HG02970 (cell line): ENCODE measurements at regions not wholly inside any gene's neighbourhood (a gene's known extent, or its start where the extent isn't known, plus 50 kb on each side); places are given as distances from the start of the nearest gene placed in this dataset.

Experiments
- ATAC-seq: cut with Tn5 transposase; IDR thresholded peaks from one replicate; pipeline ENCODE4 v1.9.1; 2021; ENCODE audit warnings: mild to moderate bottlenecking, moderate library complexity, moderate number of reproducible peaks; ENCODE audit not compliant: unreplicated experiment, low FRiP score

DNA sequence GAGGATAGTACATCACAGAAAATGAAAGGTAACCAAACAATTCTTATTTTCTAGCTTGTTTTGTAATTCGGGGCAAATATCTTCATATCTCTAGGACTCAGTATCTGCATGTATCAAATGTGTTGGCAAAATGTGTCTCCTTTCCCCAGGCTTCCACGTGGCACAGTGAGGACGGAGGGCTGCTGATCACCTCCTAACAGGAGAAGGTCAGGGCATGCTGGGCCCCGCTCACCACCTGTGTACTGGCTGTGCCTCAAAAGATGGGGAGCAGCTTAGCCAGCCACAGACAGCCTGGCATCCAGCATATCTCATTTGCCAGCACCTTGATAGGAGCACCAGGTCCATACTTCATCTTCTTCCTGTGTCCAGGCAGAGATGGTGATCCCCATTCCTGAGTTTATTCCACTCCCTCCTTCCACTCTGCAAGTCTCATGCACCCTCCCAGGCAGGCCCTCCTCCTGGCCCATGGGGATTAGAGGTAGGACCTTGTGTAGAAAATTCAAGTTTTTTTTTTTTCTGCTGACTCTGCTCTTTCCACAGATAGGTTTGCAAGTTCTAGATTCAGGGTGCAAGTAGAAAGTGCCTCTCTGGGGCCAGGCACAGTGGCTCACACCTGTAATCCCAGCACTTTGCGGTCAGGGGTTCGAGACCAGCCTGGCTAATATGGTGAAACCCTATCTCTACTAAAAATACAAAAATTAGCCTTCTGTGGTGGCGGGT, 1639.0 kb upstream of the SLC10A2 start:
- no peak for ATAC-seq

- no peak for ATAC-seq
Measured at GRCh38 chr13:104701591-104701990, 1635.4 kb upstream of the SLC10A2 start.

DNA sequence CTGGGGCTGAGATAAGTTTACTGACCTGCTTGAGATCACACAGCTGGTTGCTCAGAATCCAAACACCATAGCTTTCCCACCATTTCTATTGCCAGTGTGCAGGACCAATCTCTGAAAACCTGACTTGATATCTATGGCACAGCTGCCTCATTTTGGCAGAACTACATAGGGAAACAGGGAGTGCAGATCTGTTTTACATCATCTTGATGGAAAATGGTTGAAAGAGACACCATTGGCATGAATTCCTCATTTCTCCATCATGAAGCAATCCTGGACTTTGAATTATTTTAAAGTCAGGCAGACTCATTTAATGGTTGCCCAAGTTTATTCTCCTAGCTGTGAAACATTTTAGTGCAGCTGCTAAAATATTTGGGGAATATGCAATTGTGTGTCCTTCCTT, 1628.2 kb upstream of the SLC10A2 start:
- no peak for ATAC-seq

DNA sequence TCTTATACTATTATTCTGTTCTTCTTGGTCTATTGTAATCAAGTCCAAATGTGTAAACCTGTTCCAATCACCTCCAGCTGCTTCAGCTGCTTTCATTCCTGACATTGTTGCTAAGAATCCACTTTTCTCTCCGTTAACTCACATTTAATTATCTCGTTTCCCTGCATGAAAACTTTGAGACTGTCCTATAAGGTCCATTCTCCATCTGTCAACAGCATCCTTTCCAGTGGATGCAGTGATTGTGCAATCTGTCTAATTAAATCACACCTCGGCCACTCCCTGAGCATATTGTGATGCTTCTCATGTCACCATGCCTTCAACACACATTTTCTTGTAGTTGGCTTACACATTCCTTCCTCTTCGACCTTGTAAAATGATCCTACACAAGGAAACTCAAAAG, 1626.9 kb upstream of the SLC10A2 start:
- ATAC-seq, result no peak

- ATAC-seq, result no peak
Measured at GRCh38 chr13:104691767-104692467, 1625.7 kb upstream of the SLC10A2 start.

DNA sequence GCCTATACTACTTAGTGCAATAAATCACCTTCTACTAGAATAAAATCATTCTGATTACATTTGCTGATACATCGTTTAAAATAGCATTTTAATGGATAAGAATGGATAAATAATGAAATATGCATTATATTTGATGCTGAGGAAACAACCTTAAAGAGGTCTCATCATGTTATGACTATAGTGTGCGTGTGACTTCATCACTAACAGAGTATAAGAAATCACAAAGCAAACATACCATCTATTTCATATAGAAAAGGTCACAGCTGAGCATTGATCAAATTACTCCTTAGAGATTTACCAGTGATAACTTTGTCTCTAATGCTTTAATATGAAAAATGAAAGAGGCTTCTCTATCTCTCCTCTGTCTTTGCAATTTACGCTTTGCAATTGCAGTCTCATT, 1620.3 kb upstream of the SLC10A2 start:
- ATAC-seq, result no peak

DNA sequence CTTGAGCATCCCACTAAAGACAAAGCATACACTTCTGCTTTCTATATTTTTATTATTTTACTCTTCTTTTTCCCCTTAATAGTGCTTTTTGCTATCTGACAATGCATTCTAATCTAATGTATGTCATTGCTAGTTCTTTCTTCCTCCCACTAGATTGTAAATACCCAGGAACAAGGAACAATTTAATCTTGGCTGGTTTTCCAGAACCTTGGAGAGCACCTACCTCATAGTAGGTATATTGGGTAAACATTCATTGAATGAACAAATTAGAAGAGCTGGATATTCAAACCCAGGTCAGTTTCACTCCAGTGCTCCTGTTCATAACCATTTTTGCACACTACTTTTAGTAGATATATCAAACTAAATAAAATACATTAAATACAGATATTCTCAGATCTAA, 1617.6 kb upstream of the SLC10A2 start:
- no peak for ATAC-seq

- no peak for ATAC-seq
Measured at GRCh38 chr13:104678161-104678560, 1611.9 kb upstream of the SLC10A2 start.

- ATAC-seq, result no peak
Measured at GRCh38 chr13:104671901-104672300, 1605.7 kb upstream of the SLC10A2 start.

DNA sequence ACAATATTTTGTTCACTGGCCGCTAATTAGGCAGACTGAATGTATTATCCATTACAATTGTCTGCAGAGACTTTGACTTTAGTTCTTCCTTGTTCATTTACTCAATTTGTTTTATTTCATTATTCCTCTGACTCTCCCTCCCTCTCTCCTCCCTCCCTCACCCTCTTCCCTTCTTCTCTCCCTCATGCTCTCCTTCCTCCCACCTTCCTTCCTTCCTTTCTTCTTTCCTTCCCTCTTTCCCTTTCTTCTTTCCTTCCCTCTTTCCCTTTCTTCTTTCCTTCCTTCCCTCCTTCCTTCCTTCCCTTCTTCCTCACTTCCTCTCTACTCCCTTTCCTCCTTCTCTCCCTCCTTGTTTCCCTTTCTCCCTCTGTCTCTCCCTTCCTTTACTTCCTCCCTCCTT, 1591.0 kb upstream of the SLC10A2 start:
- ATAC-seq, result no peak

DNA sequence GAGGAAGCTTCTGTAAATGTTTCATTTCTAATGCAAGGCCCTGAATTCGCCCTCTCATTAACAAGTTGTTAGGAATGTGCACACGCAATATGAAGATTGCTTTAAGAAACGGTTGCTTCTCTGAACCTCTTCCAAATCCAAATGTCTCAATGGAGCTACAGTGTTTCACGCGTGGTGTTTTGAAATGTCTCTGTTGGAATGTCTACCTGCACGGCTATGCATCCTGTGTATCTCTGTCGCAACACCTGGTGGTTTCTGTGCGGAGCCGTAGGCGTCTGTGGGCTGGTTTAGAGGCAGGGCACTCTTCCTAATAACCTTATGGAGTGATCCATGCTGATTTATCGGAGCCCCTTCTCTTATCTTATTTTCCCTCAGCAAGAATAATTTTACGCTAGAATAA, 1584.2 kb upstream of the SLC10A2 start:
- ATAC-seq, result no peak

GRCh38 chr13:104648291-104648690, 1582.1 kb upstream of the SLC10A2 start:
- ATAC-seq, result no peak

DNA sequence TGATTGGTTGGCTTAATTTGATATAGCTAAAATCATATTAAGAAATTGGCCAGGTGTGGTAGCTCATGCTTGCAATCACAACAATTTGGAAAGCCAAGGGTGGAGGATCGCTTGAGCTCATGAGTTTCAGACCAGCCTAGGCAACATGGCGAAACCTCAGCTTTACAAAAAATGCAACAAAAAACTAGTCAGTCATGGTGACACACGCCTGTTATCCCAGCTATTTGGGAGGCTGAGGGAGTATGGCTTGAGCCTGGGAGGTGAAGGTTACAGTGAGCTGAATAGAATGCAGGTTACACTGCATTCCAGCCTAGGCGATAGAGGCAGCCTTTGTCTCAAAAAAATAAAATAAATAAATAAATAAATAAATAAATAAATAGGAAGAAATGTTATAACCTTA, 1579.6 kb upstream of the SLC10A2 start:
- no peak for ATAC-seq

GRCh38 chr13:104641309-104641708, 1575.1 kb upstream of the SLC10A2 start:
- ATAC-seq, result no peak

DNA sequence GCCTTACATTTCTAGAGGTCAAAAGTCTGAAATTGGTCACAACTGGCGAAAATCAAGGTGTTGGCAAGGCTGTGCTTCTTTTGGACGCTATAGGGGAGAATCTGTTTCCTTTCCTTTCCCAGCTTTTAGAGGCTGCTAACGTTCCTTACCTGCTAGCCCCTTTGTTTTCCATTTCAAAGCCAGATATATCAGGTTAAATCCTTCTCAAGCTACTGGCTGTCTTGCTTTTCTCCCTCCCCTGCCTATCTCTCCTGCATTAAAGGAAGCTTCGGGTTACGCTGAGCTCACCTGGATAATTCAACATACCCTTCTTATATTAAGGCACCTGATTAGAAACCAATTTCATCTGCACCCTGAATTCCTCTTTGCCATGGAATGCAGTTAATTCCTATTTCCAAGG, 1569.7 kb upstream of the SLC10A2 start:
- no peak for ATAC-seq

DNA sequence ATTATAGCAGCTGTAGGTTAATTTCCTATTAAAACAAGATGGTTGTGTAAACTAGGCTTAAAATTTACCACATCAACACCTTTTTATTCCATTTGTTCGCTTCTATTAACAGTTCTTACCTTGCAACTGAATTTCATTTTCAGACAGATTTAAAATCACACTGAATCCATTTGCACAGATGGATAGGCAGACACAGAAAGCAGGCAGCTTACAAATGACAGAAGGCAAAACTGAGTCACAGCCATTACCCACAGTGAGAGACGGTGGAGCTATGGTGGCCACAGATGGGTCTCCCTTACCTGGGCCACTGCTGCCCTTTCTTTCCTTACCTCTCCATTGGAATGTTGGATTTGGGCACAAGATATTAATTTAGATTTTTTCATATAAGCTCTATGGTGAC, 1567.8 kb upstream of the SLC10A2 start:
- no peak for ATAC-seq

- ATAC-seq, result no peak
Measured at GRCh38 chr13:104632736-104633135, 1566.5 kb upstream of the SLC10A2 start.

- ATAC-seq, result no peak
Measured at GRCh38 chr13:104625201-104625600, 1559.0 kb upstream of the SLC10A2 start.

DNA sequence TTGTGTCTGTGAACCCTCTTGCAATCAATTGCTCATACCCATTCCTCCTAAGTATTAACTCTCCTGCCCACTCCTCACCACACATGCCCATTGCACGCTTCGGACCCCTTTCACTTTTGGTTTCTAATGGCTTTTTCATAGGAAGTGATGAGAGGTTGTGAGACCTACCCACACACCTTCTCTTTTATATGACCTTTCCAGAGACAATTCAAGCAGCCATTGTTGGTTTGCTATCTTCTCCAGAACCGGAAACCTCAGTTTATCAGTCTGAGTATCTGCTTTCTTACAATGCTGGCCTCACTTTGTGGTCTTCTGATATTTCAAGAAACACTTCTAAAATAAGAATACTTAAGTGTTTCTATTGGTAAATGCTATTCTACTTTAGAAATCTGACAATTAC, 1550.8 kb upstream of the SLC10A2 start:
- no peak for ATAC-seq

DNA sequence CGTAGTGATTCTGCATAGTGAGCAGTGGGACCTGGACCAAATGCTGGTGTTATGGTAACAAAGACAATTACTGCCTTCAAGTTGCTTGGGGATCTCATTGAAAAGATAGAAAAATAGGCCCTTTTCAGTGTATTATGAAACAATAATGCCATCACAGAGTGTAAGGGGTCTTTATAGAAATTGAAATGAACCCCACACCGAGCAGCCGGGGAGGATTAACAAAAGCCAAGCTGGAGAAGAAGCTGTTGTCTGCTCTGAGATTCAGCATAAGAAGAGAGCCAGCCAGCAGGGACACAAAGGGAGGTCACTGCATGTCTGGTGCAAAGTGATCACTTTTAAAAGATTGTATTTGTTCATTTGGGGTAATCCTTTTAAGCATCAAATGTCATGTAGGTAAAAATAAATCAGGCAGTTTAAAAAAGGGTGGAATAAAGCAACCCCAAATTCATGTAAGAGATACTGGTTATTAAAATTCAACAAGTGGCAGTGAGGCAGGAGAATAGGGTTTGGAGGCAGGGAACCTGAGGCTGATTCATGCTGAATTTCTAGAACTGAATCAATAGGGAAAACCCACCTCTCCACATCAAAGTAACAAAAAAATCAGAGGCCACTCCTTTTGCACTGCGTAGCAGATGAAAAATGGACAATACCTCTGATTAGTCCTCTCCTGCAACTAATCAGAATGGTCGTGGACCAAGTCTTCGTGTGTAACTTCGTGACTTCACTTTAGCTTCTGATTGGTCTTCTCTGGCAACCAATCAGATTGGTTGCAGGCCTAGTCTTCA, 1548.3 kb upstream of the SLC10A2 start:
- ATAC-seq, result no peak

DNA sequence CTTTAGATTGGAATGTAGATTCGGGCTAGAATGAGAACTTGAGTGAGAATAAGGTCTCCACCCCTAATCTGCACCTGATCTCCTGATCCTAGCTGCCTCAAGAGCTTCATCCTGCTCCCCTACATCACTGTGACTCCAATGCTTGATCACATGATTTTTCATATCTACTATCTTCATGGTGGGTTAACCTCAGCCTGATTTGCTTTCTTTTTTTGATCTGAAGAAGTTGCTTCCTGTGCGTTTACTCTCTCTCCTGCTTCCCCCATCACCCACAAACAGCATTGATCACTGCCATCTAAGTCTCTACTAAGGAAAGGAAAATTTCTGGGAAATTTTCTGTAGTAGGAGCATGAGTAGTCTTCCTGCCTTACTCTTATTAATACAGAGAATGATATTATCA, 1542.1 kb upstream of the SLC10A2 start:
- ATAC-seq, result no peak
